Thoracic aorta (tissue), 2 donors: ENCODE measurements at regions not wholly inside any gene's neighbourhood (a gene's known extent, or its start where the extent isn't known, plus 50 kb on each side); places are given as distances from the start of the nearest gene placed in this dataset.

Source experiments
- ATAC-seq: fragments of 150-250 bp; one replicate; pipeline ENCODE4 v1.8.0; 2017; ENCODE audit warnings: low read depth; ENCODE audit not compliant: insufficient number of reproducible peaks, low FRiP score
- DNase-seq: peaks from one replicate; pipeline ENCODE4 v3.0.0-alpha.2; 2020; ENCODE audit warnings: low spot score
- H3K27ac ChIP-seq, 2 donors: fragments of 200-600 bp; sonication (generic); 1 replicate in 1 of 2; 2 replicates in 1 of 2; pipeline ENCODE4 v1.5.1; 2016; ENCODE audit warnings: mild to moderate bottlenecking in 2 of 2, moderate library complexity in 2 of 2
- H3K27me3 ChIP-seq: fragments of 200-600 bp; sonication (generic); replicated peaks from 2 replicates; pipeline ENCODE4 v1.6.0; 2016; ENCODE audit warnings: mild to moderate bottlenecking; ENCODE audit not compliant: insufficient read depth
- H3K36me3 ChIP-seq: fragments of 200-600 bp; sonication (generic); one replicate; pipeline ENCODE4 v1.5.1; 2016
- H3K4me1 ChIP-seq, 2 donors: fragments of 200-600 bp; sonication (generic); 1 replicate in 1 of 2; 2 replicates in 1 of 2; pipeline versions ENCODE4 v1.5.1 to v1.6.0; 2016; ENCODE audit warnings: low read depth in 2 of 2, mild to moderate bottlenecking in 1 of 2; ENCODE audit not compliant: control insufficient read depth in 1 of 2
- H3K4me3 ChIP-seq: fragments of 200-600 bp; sonication (generic); 2 replicates; pipeline ENCODE4 v1.5.1; 2016; ENCODE audit warnings: mild to moderate bottlenecking
- H3K9me3 ChIP-seq: fragments of 200-600 bp; sonication (generic); 2 replicates; pipeline ENCODE4 v1.5.1; 2016
- CTCF ChIP-seq: fragments of 200-600 bp; sonication (generic); IDR thresholded peaks from one replicate; pipeline ENCODE4 v1.5.1; 2019; ENCODE audit warnings: antibody characterized with exemption

- Histone ChIP-seq H3K36me3 (no peaks in the 10 kb centered on the region), H3K9me3 (no peaks in the 10 kb centered on the region)
- DNase-seq = no peak
These were observed 210.8 kb upstream of the LINGO1 start for GRCh38 chr15:77843546-77843945.

GRCh38 chr15:77840991-77841775, 208.5 kb upstream of the LINGO1 start:
- no peaks in the 10 kb centered on the region for H3K36me3 ChIP-seq
- H3K27me3 ChIP-seq = no peaks in the 10 kb centered on the region
- DNase-seq = no peak
- no peak for ATAC-seq
- H3K4me3 ChIP-seq = no peak overlapping the region
- H3K9me3 ChIP-seq = no peaks in the 10 kb centered on the region
- no peaks in the 10 kb centered on the region for H3K4me1 ChIP-seq
- H3K27ac ChIP-seq = no peak overlapping the region
- TF ChIP-seq CTCF = no peak

More at GRCh38 chr15:77843546-77843945, 210.8 kb upstream of the LINGO1 start:
- Histone ChIP-seq H3K27ac (no peak overlapping the region), H3K27me3 (no peaks in the 10 kb centered on the region), H3K4me1 (no peaks in the 10 kb centered on the region), H3K4me3 (no peak overlapping the region)
- no peak for TF ChIP-seq CTCF
- ATAC-seq = no peak

- no peak overlapping the region for H3K4me3 ChIP-seq
- no peaks in the 10 kb centered on the region for H3K36me3 ChIP-seq
- H3K27ac ChIP-seq = no peak overlapping the region
- no peaks in the 10 kb centered on the region for H3K9me3 ChIP-seq
- no peak for ATAC-seq
- no peak for DNase-seq
- no peaks in the 10 kb centered on the region for H3K4me1 ChIP-seq
- H3K27me3 ChIP-seq = no peaks in the 10 kb centered on the region
- no peak for TF ChIP-seq CTCF
These were observed 207.5 kb upstream of the LINGO1 start for GRCh38 chr15:77839970-77840905.

GRCh38 chr15:77839456-77839855, 206.7 kb upstream of the LINGO1 start:
- no peaks in the 10 kb centered on the region for H3K4me1 ChIP-seq
- ATAC-seq (no peak), DNase-seq (no peak)
- H3K4me3 ChIP-seq = no peak overlapping the region
- H3K27me3 ChIP-seq = no peaks in the 10 kb centered on the region
- no peaks in the 10 kb centered on the region for H3K36me3 ChIP-seq
- H3K27ac ChIP-seq = no peak overlapping the region
- no peaks in the 10 kb centered on the region for H3K9me3 ChIP-seq
- TF ChIP-seq CTCF = no peak

- Histone ChIP-seq H3K9me3 (no peaks in the 10 kb centered on the region), H3K4me1 (no peaks in the 10 kb centered on the region), H3K36me3 (no peaks in the 10 kb centered on the region), H3K4me3 (no peak overlapping the region), H3K27me3 (no peaks in the 10 kb centered on the region), H3K27ac (no peak overlapping the region)
- no peak for DNase-seq
- no peak for ATAC-seq
- TF ChIP-seq CTCF = no peak
These were observed 205.9 kb upstream of the LINGO1 start for GRCh38 chr15:77838595-77838994.
